ENCODE measurements at regions not wholly inside any gene's neighbourhood (a gene's known extent, or its start where the extent isn't known, plus 50 kb on each side); places are given as distances from the start of the nearest gene placed in this dataset.
A peak's percentile ranks its signal among the peaks of the same experiment; 100 is the strongest.
"Not testable (repeated sequence)": the region's sequence is repeated elsewhere in the genome, so short reads cannot be mapped to it uniquely, and the experiment has no call there.

GRCh38 chr6:21922086-21922485 is 328.5 kb downstream of the SOX4 start:
- Mint-ChIP-seq H3K4me1 (peaks cover 13% of the 10 kb centered on the region), H3K9me3 (no peaks in the 10 kb centered on the region), H3K4me3 (no peak overlapping the region), H3K27me3 (no peaks in the 10 kb centered on the region), H3K36me3 (ENCODE audit: low read depth) (no peaks in the 10 kb centered on the region), H3K27ac (no peak overlapping the region)
- intact Hi-C loops (cut with micrococcal nuclease): loop anchor here (10.0 kb wide), 2 partner anchors 87 to 327 kb away; partner anchors contain the start of gene SOX4
- DNase-seq: no peak

DNA sequence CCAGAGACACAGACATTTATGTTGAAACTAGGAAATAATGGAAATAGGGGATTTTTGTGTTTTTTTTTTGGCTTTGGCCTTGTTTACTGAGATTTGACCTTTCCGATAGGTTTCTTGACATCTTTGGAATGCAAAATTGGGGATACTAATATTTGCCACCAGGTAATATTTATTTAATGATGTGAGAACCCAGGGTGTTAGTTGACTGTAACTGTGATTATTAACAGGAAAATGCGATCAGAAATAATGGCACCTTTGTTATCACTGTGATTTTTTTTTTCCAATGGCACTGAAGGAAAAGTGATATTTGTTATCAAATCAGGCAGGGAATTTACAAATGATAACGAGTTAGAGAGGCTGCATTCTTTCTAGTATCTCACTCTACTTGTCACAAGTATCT is 330.5 kb downstream of the SOX4 start:
- H3K4me3 Mint-ChIP-seq: no peak overlapping the region
- no peaks in the 10 kb centered on the region for H3K27me3 Mint-ChIP-seq
- DNase-seq: no peak
- intact Hi-C loops (cut with micrococcal nuclease): loop anchor here (10.0 kb wide), 2 partner anchors 89 to 329 kb away; partner anchors contain the start of gene SOX4
- peaks cover 23% of the 10 kb centered on the region for H3K4me1 Mint-ChIP-seq
- H3K9me3 Mint-ChIP-seq: no peaks in the 10 kb centered on the region
- H3K36me3 Mint-ChIP-seq (ENCODE audit: low read depth): no peaks in the 10 kb centered on the region
- H3K27ac Mint-ChIP-seq: no peak overlapping the region

GRCh38 chr6:21928827-21929226 is 335.3 kb downstream of the SOX4 start:
- Mint-ChIP-seq H3K9me3 (no peaks in the 10 kb centered on the region), H3K4me1 (peaks cover 23% of the 10 kb centered on the region), H3K27ac (no peak overlapping the region), H3K36me3 (ENCODE audit: low read depth) (no peaks in the 10 kb centered on the region), H3K4me3 (no peak overlapping the region), H3K27me3 (no peaks in the 10 kb centered on the region)
- no peak for DNase-seq
- intact Hi-C loops (cut with micrococcal nuclease): loop anchor here (5.0 to 10.0 kb wide), 3 partner anchors 52 to 334 kb away; partner anchors contain the start of gene SOX4

DNA sequence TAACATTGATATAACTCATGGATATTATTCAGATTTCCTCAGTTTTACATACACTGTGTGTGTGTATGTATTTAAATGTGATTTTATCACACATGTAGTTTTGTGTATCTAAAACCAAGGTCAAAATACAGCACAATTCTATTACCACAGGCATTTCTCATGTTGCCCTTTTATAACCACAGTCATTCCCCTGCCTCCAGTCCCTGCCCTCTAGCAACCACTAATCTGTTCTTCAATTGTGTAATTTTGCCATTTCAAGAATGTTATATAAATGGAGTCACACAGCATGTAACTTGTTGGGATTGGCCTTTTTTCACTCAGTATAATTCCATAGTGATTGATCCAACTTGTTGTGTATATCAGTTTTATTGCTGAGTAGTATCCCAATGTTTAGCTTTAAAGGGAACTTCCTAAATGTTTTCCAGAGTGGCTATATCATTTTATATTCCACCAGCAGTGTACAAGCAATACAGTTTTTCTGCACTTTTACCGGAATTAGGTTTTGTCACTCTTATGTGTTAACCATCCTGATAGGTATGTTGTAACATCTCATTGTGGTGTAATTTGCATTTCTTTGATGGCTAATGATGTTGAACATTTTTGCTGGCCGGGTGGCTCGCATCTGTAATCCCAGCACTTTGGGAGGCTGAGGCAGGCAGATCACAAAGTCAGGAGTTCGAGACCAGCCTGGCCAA is 338.2 kb downstream of the SOX4 start:
- peaks cover 4% of the 10 kb centered on the region for H3K9me3 Mint-ChIP-seq
- intact Hi-C loops (cut with micrococcal nuclease): loop anchor here (10.0 kb wide), 1 partner anchor 133 kb away; no protein-coding TSS in a partner anchor
- H3K27ac Mint-ChIP-seq: no peak overlapping the region
- peaks cover 11% of the 10 kb centered on the region for H3K4me1 Mint-ChIP-seq
- DNase-seq: no peak
- no peak overlapping the region for H3K4me3 Mint-ChIP-seq
- H3K36me3 Mint-ChIP-seq (ENCODE audit: low read depth): no peaks in the 10 kb centered on the region
- no peaks in the 10 kb centered on the region for H3K27me3 Mint-ChIP-seq

DNA sequence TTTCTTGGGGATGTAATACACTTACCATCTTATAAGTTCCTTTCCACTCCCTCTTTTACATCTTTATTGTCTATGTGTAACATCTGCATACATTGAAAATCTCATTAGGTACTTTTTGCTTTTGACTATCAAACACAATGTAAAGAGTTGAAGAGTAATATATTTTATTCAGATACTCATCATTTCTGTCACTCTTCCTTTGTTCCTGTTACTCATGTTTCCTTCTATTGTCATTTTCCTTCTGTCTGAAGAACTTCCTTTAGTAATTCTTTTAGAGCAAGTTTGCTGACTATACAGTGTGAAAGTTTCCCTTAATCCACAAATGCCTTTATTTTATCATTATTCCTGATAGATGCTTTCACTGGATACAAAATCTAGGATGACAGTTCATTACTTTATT is 339.8 kb downstream of the SOX4 start:
- intact Hi-C loops (cut with micrococcal nuclease): loop anchor here (10.0 kb wide), 1 partner anchor 131 kb away; no protein-coding TSS in a partner anchor
- H3K4me3 Mint-ChIP-seq: no peak overlapping the region
- H3K27ac Mint-ChIP-seq: no peak overlapping the region
- H3K36me3 Mint-ChIP-seq (ENCODE audit: low read depth): no peaks in the 10 kb centered on the region
- DNase-seq: no peak
- H3K9me3 Mint-ChIP-seq: peaks cover 4% of the 10 kb centered on the region
- H3K4me1 Mint-ChIP-seq: peaks cover 2% of the 10 kb centered on the region
- H3K27me3 Mint-ChIP-seq: no peaks in the 10 kb centered on the region

GRCh38 chr6:21935142-21935541 is 341.6 kb downstream of the SOX4 start:
- Mint-ChIP-seq H3K4me1 (no peaks in the 10 kb centered on the region), H3K9me3 (peaks cover 4% of the 10 kb centered on the region), H3K27me3 (no peaks in the 10 kb centered on the region), H3K4me3 (no peak overlapping the region), H3K36me3 (ENCODE audit: low read depth) (no peaks in the 10 kb centered on the region), H3K27ac (no peak overlapping the region)
- intact Hi-C loops (cut with micrococcal nuclease): loop anchor here (10.0 kb wide), 1 partner anchor 130 kb away; no protein-coding TSS in a partner anchor
- no peak for DNase-seq

- Mint-ChIP-seq H3K4me1 (no peaks in the 10 kb centered on the region), H3K9me3 (peaks cover 4% of the 10 kb centered on the region), H3K27ac (no peak overlapping the region), H3K4me3 (no peak overlapping the region), H3K27me3 (no peaks in the 10 kb centered on the region), H3K36me3 (ENCODE audit: low read depth) (no peaks in the 10 kb centered on the region)
- intact Hi-C loops (cut with micrococcal nuclease): loop anchor here (10.0 kb wide), 1 partner anchor 129 kb away; no protein-coding TSS in a partner anchor
- peak; percentile 69 for DNase-seq
These were observed 342.0 kb downstream of the SOX4 start for GRCh38 chr6:21935561-21936028.

- peaks cover 4% of the 10 kb centered on the region for H3K9me3 Mint-ChIP-seq
- no peaks in the 10 kb centered on the region for H3K36me3 Mint-ChIP-seq (ENCODE audit: low read depth)
- intact Hi-C loops (cut with micrococcal nuclease): loop anchor here (10.0 kb wide), 1 partner anchor 127 kb away; no protein-coding TSS in a partner anchor
- no peak overlapping the region for H3K4me3 Mint-ChIP-seq
- no peaks in the 10 kb centered on the region for H3K27me3 Mint-ChIP-seq
- no peak overlapping the region for H3K27ac Mint-ChIP-seq
- DNase-seq: no peak
- no peaks in the 10 kb centered on the region for H3K4me1 Mint-ChIP-seq
These were observed 343.9 kb downstream of the SOX4 start for GRCh38 chr6:21937466-21937865.

DNA sequence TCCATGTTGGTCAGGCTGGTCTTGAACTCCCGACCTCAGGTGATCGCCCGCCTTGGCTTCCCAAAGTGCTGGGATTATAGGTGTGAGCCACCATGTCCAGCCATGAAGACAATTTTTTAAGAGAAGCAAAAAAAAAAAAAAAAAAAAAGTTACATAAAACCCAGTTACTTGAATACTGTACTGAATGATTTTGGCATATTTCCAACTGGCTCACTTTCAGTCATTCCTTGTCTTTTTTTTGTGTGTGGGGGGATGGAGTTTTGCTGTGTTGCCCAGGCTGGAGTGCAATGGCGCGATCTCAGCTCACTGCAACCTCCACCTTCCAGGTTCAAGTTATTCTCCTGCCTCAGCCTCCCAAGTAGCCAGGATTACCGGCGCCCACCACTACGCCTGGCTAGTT is 345.5 kb downstream of the SOX4 start:
- not testable (repeated sequence) for DNase-seq; H3K27me3 Mint-ChIP-seq; H3K36me3 Mint-ChIP-seq (ENCODE audit: low read depth); H3K4me3 Mint-ChIP-seq; H3K9me3 Mint-ChIP-seq; H3K27ac Mint-ChIP-seq; H3K4me1 Mint-ChIP-seq
- intact Hi-C loops (cut with micrococcal nuclease): loop anchor here (10.0 kb wide), 1 partner anchor 126 kb away; no protein-coding TSS in a partner anchor

DNA sequence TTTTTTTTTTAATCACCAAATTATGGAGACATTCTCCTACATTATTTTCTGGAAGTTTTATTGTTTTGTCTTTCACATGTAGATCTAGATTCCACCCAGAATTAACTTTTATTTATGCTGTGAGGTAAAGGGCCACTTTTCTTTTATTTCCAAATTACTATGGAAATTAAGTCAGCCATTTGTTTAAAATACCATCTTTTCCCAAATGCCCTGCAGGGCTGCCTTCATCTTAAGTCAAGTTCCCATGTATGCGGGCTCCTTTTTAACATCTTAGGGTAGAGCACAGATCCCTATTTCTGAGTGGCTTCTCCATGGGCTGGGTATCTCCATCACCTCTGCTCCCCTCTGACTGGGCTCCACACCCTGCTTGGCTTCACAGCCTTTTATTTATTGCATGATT is 348.4 kb downstream of the SOX4 start:
- intact Hi-C loops (cut with micrococcal nuclease): no loop called here
- Mint-ChIP-seq H3K27ac (no peak overlapping the region), H3K27me3 (no peaks in the 10 kb centered on the region), H3K36me3 (ENCODE audit: low read depth) (no peaks in the 10 kb centered on the region), H3K9me3 (no peaks in the 10 kb centered on the region), H3K4me1 (no peaks in the 10 kb centered on the region), H3K4me3 (no peak overlapping the region)
- peak; percentile 38 for DNase-seq

DNA sequence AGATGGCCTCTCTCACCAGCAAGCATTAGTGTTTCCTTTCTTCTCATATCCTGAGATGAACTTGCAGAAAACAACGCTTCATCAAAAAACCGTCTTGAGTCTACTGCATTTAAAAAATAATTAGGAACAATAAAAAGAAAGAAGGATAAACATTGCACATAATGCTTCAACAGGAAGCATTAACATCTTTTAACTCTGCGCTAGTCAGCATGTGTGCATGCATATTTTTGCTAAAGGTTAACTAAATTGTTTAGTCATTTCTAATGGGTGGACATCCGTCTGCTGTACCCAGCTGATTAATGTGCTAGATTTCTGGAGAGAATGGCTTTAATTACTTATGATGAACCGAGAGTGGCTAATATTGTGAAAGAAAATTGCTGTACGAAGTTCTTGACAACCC is 349.3 kb downstream of the SOX4 start:
- no peaks in the 10 kb centered on the region for H3K9me3 Mint-ChIP-seq
- no peak overlapping the region for H3K4me3 Mint-ChIP-seq
- intact Hi-C loops (cut with micrococcal nuclease): no loop called here
- H3K27ac Mint-ChIP-seq: no peak overlapping the region
- no peaks in the 10 kb centered on the region for H3K4me1 Mint-ChIP-seq
- H3K27me3 Mint-ChIP-seq: peaks cover 1% of the 10 kb centered on the region
- no peak for DNase-seq
- H3K36me3 Mint-ChIP-seq (ENCODE audit: low read depth): no peaks in the 10 kb centered on the region

GRCh38 chr6:21946298-21946783 is 350.5 kb downstream of the PRL start:
- Mint-ChIP-seq H3K27me3 (peaks cover 6% of the 10 kb centered on the region), H3K9me3 (no peaks in the 10 kb centered on the region), H3K27ac (no peak overlapping the region), H3K4me3 (no peak overlapping the region), H3K36me3 (ENCODE audit: low read depth) (no peaks in the 10 kb centered on the region), H3K4me1 (peaks cover 6% of the 10 kb centered on the region)
- no peak for DNase-seq
- intact Hi-C loops (cut with micrococcal nuclease): no loop called here

DNA sequence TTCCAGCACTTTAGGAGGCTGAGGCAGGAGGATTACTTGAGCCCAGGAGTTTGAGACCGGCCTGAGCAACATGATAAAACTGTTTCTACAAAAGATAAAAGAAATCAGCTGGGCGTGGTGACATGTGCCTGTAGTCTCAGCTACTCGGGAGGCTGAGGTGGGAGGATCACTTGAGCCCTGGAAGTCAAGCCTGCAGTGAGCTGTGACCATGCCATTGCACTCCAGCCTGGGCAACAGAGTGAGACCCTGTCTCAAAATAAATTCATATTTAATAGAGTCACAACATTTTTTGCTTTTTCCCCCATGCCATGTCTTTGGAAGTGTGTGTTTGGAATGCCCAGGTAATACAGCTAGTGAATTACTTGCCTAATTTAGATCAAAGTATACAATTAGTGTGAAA is 349.6 kb downstream of the PRL start:
- H3K4me3 Mint-ChIP-seq; intact Hi-C loops (cut with micrococcal nuclease); DNase-seq; H3K9me3 Mint-ChIP-seq; H3K27me3 Mint-ChIP-seq; H3K36me3 Mint-ChIP-seq (ENCODE audit: low read depth); H3K27ac Mint-ChIP-seq: not testable (repeated sequence)
- H3K4me1 Mint-ChIP-seq: peaks cover 11% of the 10 kb centered on the region

DNA sequence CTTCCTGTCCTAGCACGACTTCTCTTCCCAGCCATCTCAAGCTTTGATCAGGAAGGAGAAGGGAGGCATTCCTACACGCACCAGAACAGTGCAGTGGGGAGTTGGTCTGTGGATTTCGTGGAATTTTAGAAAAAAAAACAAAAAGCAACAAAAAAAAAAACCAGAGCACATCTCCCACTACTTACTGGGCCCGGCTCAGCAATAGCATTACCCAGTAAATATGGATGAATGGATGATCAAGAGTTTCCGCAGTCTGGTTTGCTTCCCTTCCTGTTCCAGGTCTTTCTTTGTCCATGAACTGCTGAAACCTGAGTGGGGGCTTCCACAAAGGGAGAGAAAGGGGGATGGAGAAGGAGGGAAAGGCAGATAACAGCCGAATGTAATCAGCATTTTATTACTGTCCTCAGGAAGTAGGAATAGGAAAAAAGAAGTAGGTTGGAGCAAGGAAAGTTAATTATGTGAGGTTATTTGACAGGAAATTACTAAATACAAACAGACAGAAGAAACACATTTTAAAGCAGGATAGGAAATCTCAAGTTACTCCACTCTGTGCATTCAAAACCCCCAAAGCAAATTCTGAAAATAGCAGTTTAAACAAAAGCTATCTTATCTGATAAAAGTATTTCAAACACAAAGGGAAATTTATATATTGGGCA is 349.0 kb downstream of the PRL start:
- no peak for DNase-seq
- peaks cover 6% of the 10 kb centered on the region for H3K27me3 Mint-ChIP-seq
- H3K4me3 Mint-ChIP-seq: no peak overlapping the region
- peaks cover 11% of the 10 kb centered on the region for H3K4me1 Mint-ChIP-seq
- intact Hi-C loops (cut with micrococcal nuclease): no loop called here
- H3K9me3 Mint-ChIP-seq: no peaks in the 10 kb centered on the region
- no peaks in the 10 kb centered on the region for H3K36me3 Mint-ChIP-seq (ENCODE audit: low read depth)
- H3K27ac Mint-ChIP-seq: no peak overlapping the region
